Lung (tissue), 11 donors: ENCODE measurements at regions not wholly inside any gene's neighbourhood (a gene's known extent, or its start where the extent isn't known, plus 50 kb on each side); places are given as distances from the start of the nearest gene placed in this dataset.

Experiments used
- ATAC-seq: fragments of 200-7000 bp; cut with Tn5 transposase; one replicate; pipeline ENCODE4 v1.9.1; 2020; ENCODE audit warnings: moderate number of reproducible peaks; ENCODE audit not compliant: insufficient read depth, low FRiP score
- DNase-seq, 3 donors: peaks; one replicate each; pipeline ENCODE4 v3.0.0-alpha.2; 2013 to 2017
- H3K27ac ChIP-seq, 2 donors: one replicate each; pipeline ENCODE4 v1.5.1; 2013; ENCODE audit warnings: mild to moderate bottlenecking in 2 of 2, moderate library complexity in 2 of 2, control low read depth in 1 of 2, inconsistent platforms in 1 of 2, low read depth in 1 of 2, low read length in 1 of 2
- H3K27me3 ChIP-seq, 3 donors: one replicate each; pipeline ENCODE4 v1.5.1; 2013; ENCODE audit warnings: low read length in 2 of 3; ENCODE audit not compliant: control insufficient read depth in 3 of 3, insufficient read depth in 3 of 3
- H3K36me3 ChIP-seq, 4 donors: one replicate each; pipeline ENCODE4 v1.5.1; 2013; ENCODE audit warnings: low read length in 4 of 4, mild to moderate bottlenecking in 1 of 4, moderate library complexity in 1 of 4; ENCODE audit not compliant: control insufficient read depth in 4 of 4, insufficient read depth in 4 of 4
- H3K4me1 ChIP-seq, 5 donors: one replicate each; pipeline ENCODE4 v1.5.1; 2013; ENCODE audit warnings: low read length in 5 of 5, mild to moderate bottlenecking in 2 of 5, moderate library complexity in 1 of 5; ENCODE audit not compliant: control insufficient read depth in 5 of 5, insufficient read depth in 5 of 5
- H3K4me3 ChIP-seq: one replicate; pipeline ENCODE4 v1.5.1; 2013; ENCODE audit warnings: mild to moderate bottlenecking, control low read depth, moderate library complexity
- H3K9ac ChIP-seq, 2 donors: one replicate each; pipeline ENCODE4 v1.5.1; 2013; ENCODE audit warnings: low read length in 2 of 2, control low read depth in 1 of 2; ENCODE audit not compliant: insufficient read depth in 1 of 2
- H3K9me3 ChIP-seq, 4 donors: one replicate each; pipeline ENCODE4 v1.5.1; 2013; ENCODE audit warnings: low read length in 3 of 4, mild to moderate bottlenecking in 1 of 4, moderate library complexity in 1 of 4; ENCODE audit not compliant: control insufficient read depth in 4 of 4, insufficient read depth in 3 of 4
- WGBS, 2 donors: extraction: QIAGEN DNeasy Blood & Tissue Kit; methylation state at CpG; one replicate each; pipeline ENCODE4 v1.1.7; 2013; 5-methylcytosine and 5-hydroxymethylcytosine counted together
- TF ChIP-seq, protein P1 (sequence below): IDR thresholded peaks from 2 replicates; pipeline ENCODE4 v1.5.1; 2012; ENCODE audit warnings: mild to moderate bottlenecking; ENCODE audit errors: control extremely low read depth, extremely low read depth
- donor health status: control.
- donor health status: control.
- donor health status: Bipolar disorder and iron deficiency.
- donor health status: healthy.
- donor health status: DM: yes; HTN: yes; CAD: no.

DNA sequence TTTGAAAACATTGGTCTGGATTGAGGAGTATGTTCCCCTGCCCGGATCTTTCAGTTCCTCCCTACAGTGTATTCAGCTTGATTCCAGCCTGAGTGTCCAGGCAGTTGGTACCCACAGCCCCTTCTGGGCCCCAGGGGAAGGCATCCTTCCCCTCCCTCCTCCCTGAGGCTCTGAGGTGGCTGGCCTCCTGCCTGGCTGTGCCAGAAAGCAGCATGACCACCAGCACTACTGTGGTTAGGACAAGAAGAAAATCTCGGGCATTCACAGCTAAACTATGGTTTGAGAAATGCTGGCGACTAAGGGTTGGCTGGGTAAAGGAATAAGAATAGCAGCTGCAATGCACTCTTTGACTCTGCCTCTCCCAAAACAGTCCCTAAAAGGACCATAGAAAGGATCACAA, 84.6 kb upstream of the LIFR start:
- TF ChIP-seq, protein P1, sequence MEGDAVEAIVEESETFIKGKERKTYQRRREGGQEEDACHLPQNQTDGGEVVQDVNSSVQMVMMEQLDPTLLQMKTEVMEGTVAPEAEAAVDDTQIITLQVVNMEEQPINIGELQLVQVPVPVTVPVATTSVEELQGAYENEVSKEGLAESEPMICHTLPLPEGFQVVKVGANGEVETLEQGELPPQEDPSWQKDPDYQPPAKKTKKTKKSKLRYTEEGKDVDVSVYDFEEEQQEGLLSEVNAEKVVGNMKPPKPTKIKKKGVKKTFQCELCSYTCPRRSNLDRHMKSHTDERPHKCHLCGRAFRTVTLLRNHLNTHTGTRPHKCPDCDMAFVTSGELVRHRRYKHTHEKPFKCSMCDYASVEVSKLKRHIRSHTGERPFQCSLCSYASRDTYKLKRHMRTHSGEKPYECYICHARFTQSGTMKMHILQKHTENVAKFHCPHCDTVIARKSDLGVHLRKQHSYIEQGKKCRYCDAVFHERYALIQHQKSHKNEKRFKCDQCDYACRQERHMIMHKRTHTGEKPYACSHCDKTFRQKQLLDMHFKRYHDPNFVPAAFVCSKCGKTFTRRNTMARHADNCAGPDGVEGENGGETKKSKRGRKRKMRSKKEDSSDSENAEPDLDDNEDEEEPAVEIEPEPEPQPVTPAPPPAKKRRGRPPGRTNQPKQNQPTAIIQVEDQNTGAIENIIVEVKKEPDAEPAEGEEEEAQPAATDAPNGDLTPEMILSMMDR: no peak
- ATAC-seq: no peak
- Histone ChIP-seq H3K4me1 (peaks cover 0 to 37% (median 9%) of the 10 kb centered on the region in 5 donors), H3K4me3 (no peak overlapping the region), H3K27ac (no peak overlapping the region), H3K9ac (no peak overlapping the region), H3K27me3 (no peaks in the 10 kb centered on the region), H3K9me3 (no peaks in the 10 kb centered on the region), H3K36me3 (no peaks in the 10 kb centered on the region)
- 86 to 90% methylated on average over 3 of the region's 3 CpGs for WGBS, 2 donors
- DNase-seq: no peak

DNA sequence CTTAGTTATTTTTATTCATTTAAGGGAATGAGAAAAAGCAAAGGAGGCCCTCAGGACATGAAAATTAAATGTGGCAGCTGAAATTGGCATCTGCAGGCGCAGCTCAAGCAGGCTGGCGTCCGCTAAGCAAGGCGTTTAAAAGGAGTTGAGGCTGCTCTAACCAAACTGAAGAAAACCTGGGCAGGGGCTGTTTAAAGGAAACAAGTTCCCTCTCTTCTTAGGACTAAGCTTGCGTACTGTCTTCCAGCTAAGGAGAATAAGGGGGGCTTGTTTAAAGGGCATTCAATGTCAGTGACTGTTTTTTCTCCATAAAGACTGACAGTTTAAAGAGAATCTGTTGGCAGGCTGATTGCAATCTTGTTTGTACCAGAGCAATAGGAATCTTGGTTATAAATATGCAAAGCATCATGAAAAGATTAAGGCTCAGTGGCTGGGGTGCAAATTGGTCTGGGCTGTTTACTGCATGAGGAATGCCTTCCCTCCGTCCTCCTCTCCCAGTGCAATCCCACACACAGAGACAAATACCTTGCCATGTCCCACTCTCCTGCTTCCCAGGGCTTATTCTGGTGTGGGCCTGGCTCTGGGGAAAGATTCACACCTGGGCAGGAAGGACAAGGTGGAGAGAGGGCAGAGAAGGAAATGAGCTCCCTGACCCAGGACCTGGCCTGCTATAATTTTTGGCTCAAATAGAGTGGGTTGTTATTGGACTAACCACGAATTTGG, 85.9 kb upstream of the LIFR start:
- Histone ChIP-seq H3K4me1 (peaks cover 0 to 37% (median 9%) of the 10 kb centered on the region in 5 donors), H3K9ac (no peak overlapping the region), H3K27me3 (no peaks in the 10 kb centered on the region), H3K27ac (no peak overlapping the region), H3K4me3 (no peak overlapping the region), H3K9me3 (no peaks in the 10 kb centered on the region), H3K36me3 (no peaks in the 10 kb centered on the region)
- ATAC-seq (no peak), DNase-seq (peak in 2 of 3 donors; percentile 41 to 44)
- TF ChIP-seq, protein P1: no peak
- WGBS, 2 donors: 80 to 82% methylated on average over 7 of the region's 7 CpGs

DNA sequence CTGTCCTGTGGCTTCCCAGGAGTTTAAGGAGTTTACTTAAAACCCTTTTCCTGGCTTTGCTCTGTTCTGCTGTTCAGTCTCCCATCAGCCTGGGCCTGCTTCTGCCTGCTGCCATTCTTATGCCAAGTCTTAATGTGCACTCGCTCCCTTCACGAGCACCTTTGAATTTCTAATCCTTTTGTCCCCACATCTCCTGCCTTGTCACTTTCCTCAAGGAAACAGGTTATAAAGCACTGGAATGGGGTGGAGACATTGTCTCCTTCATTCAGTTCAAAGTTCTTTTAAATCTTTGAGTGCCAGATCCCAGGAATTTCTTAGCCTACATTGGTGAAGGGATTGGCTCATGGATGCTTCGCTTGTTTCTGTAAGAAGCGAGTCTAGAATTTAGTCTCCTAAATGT, 87.2 kb upstream of the LIFR start:
- DNase-seq (no peak), ATAC-seq (no peak)
- WGBS, 2 donors: 94 to 97% methylated on average over 4 of the region's 4 CpGs
- no peaks in the 10 kb centered on the region for H3K27me3 ChIP-seq
- H3K4me1 ChIP-seq: peaks cover 0 to 37% (median 9%) of the 10 kb centered on the region in 5 donors
- no peaks in the 10 kb centered on the region for H3K9me3 ChIP-seq
- TF ChIP-seq, protein P1: no peak
- H3K27ac ChIP-seq: no peak overlapping the region
- no peak overlapping the region for H3K4me3 ChIP-seq
- no peaks in the 10 kb centered on the region for H3K36me3 ChIP-seq
- no peak overlapping the region for H3K9ac ChIP-seq

DNA sequence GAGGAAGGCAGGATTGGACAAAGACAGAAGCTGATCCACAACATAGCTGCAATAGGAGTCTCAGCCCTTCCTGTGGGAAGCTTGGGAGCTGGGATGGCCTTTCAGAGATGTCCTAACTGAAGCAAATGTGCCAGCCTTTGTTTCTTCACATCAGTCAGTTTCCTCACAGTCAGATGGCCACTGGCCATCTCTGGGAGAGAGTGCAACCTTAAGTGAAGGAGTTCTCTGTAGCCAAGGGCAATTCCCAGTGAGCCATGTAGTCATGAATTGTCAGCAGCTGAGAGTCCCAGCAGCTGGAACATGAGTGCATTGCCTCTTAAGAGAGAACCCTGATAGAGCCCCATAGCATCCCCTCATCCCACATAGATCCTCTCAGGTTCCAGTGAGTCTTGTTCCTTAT, 89.1 kb upstream of the LIFR start:
- H3K4me3 ChIP-seq: no peak overlapping the region
- no peak for ATAC-seq
- TF ChIP-seq, protein P1: no peak
- no peaks in the 10 kb centered on the region for H3K36me3 ChIP-seq
- no peak overlapping the region for H3K9ac ChIP-seq
- H3K4me1 ChIP-seq: peaks cover 0 to 22% (median 8%) of the 10 kb centered on the region in 5 donors
- H3K9me3 ChIP-seq: no peaks in the 10 kb centered on the region
- H3K27ac ChIP-seq: no peak overlapping the region
- H3K27me3 ChIP-seq: no peaks in the 10 kb centered on the region
- DNase-seq: no peak
